Astrocyte (in vitro differentiated cells and primary cell): ENCODE measurements at regions not wholly inside any gene's neighbourhood (a gene's known extent, or its start where the extent isn't known, plus 50 kb on each side); places are given as distances from the start of the nearest gene placed in this dataset.
A peak's percentile ranks its signal among the peaks of the same experiment; 100 is the strongest.

ENCODE experiments used
- DNase-seq: peaks from one replicate; pipeline ENCODE4 v3.0.0-alpha.2; 2010; ENCODE audit warnings: low read depth
- FAIRE-seq: peaks from 2 replicates; lab custom pipeline; 2011; peaks lifted over from hg19 to GRCh38; lab: Jason Lieb, UNC
- H2AFZ ChIP-seq: 2 replicates; pipeline ENCODE4 v1.6.0; 2012; ENCODE audit warnings: low read depth, low read length, inconsistent platforms
- H3K27ac ChIP-seq: 2 replicates; pipeline ENCODE4 v1.5.1; 2011; ENCODE audit warnings: low read depth, low read length, inconsistent platforms
- H3K27me3 ChIP-seq: 2 replicates; pipeline ENCODE4 v1.6.0; 2011; ENCODE audit warnings: low read length, inconsistent platforms; ENCODE audit not compliant: insufficient read depth
- H3K36me3 ChIP-seq: 2 replicates; pipeline ENCODE4 v1.5.1; 2011; ENCODE audit warnings: low read length, inconsistent platforms; ENCODE audit not compliant: insufficient read depth
- H3K4me1 ChIP-seq: 2 replicates; pipeline ENCODE4 v1.5.1; 2011; ENCODE audit warnings: low read length, inconsistent platforms; ENCODE audit not compliant: insufficient read depth
- H3K4me2 ChIP-seq: 2 replicates; pipeline ENCODE4 v1.6.0; 2012; ENCODE audit warnings: low read length, inconsistent platforms
- H3K4me3 ChIP-seq: 2 replicates; pipeline ENCODE4 v1.5.1; 2011; ENCODE audit warnings: low read depth, mild to moderate bottlenecking, low read length, inconsistent platforms; ENCODE audit not compliant: insufficient read depth
- H3K79me2 ChIP-seq: 2 replicates; pipeline ENCODE4 v1.6.0; 2012; ENCODE audit warnings: mild to moderate bottlenecking, low read length, inconsistent platforms; ENCODE audit not compliant: insufficient read depth
- H3K9ac ChIP-seq: 2 replicates; pipeline ENCODE4 v1.6.0; 2012; ENCODE audit warnings: mild to moderate bottlenecking, low read length, inconsistent platforms
- H3K9me3 ChIP-seq: 2 replicates; pipeline ENCODE4 v1.5.1; 2012; ENCODE audit warnings: low read depth, mild to moderate bottlenecking, low read length, inconsistent platforms; ENCODE audit not compliant: insufficient read depth
- H4K20me1 ChIP-seq: 2 replicates; pipeline ENCODE4 v1.6.0; 2012; ENCODE audit warnings: low read length, inconsistent platforms; ENCODE audit not compliant: insufficient read depth
- H3K27ac Mint-ChIP-seq: one replicate; pipeline ENCODE4 v1.8.0; 2021; ENCODE audit warnings: mild to moderate bottlenecking, mixed read lengths; ENCODE audit not compliant: unreplicated experiment
- H3K27me3 Mint-ChIP-seq: one replicate; pipeline ENCODE4 v1.8.0; 2021; ENCODE audit warnings: low read depth, mixed read lengths; ENCODE audit not compliant: unreplicated experiment
- H3K36me3 Mint-ChIP-seq: one replicate; pipeline ENCODE4 v1.8.0; 2021; ENCODE audit warnings: low read depth, mixed read lengths; ENCODE audit not compliant: unreplicated experiment
- H3K4me1 Mint-ChIP-seq: one replicate; pipeline ENCODE4 v1.8.0; 2021; ENCODE audit warnings: low read depth, mixed read lengths; ENCODE audit not compliant: unreplicated experiment
- H3K4me3 Mint-ChIP-seq: one replicate; pipeline ENCODE4 v1.8.0; 2021; ENCODE audit warnings: mild to moderate bottlenecking, moderate library complexity, mixed read lengths; ENCODE audit not compliant: unreplicated experiment
- H3K9me3 Mint-ChIP-seq: one replicate; pipeline ENCODE4 v1.8.0; 2021; ENCODE audit warnings: mild to moderate bottlenecking, mixed read lengths; ENCODE audit not compliant: unreplicated experiment
- EZH2 ChIP-seq: IDR thresholded peaks from 2 replicates; pipeline ENCODE4 v1.6.1; 2012; ENCODE audit warnings: mild to moderate bottlenecking, low read length, inconsistent platforms; ENCODE audit not compliant: insufficient read depth
- TF ChIP-seq, protein P1 (sequence below): IDR thresholded peaks from 2 replicates; pipeline ENCODE4 v1.5.1; 2011; ENCODE audit warnings: low read depth, mild to moderate bottlenecking, inconsistent platforms, low read length, moderate library complexity; ENCODE audit not compliant: insufficient read depth

DNA sequence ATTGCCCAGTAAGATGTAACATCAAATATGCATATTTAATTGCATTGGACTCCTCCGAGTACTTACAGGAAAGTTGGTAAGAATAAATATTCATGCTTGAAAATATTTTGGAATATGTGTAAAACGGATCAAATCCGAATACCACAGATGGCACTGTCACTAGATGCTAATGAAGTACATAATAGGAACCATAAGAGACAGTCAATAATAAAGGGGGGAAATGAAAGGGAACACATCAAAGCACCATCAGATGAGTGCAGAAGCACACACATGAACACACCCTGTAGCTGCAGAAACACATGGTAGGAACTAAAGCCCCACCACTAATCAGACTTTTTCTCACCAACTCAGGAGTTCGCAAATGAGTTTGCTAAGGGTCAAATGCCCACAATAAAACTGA lies 52.2 kb upstream of the PAGE5 start:
- Histone ChIP-seq H3K4me1 (no peaks in the 10 kb centered on the region), H3K36me3 (no peaks in the 10 kb centered on the region), H3K4me3 (no peak overlapping the region), H3K9ac (no peak overlapping the region), H4K20me1 (no peaks in the 10 kb centered on the region), H3K27ac (no peak overlapping the region), H2AFZ (no peak overlapping the region), H3K9me3 (no peaks in the 10 kb centered on the region), H3K79me2 (no peaks in the 10 kb centered on the region), H3K4me2 (no peak overlapping the region), H3K27me3 (no peaks in the 10 kb centered on the region)
- Mint-ChIP-seq H3K27me3 (no peaks in the 10 kb centered on the region), H3K4me1 (no peaks in the 10 kb centered on the region), H3K36me3 (no peaks in the 10 kb centered on the region), H3K9me3 (peaks cover 3% of the 10 kb centered on the region), H3K27ac (no peak overlapping the region), H3K4me3 (no peak overlapping the region)
- TF ChIP-seq, protein P1, sequence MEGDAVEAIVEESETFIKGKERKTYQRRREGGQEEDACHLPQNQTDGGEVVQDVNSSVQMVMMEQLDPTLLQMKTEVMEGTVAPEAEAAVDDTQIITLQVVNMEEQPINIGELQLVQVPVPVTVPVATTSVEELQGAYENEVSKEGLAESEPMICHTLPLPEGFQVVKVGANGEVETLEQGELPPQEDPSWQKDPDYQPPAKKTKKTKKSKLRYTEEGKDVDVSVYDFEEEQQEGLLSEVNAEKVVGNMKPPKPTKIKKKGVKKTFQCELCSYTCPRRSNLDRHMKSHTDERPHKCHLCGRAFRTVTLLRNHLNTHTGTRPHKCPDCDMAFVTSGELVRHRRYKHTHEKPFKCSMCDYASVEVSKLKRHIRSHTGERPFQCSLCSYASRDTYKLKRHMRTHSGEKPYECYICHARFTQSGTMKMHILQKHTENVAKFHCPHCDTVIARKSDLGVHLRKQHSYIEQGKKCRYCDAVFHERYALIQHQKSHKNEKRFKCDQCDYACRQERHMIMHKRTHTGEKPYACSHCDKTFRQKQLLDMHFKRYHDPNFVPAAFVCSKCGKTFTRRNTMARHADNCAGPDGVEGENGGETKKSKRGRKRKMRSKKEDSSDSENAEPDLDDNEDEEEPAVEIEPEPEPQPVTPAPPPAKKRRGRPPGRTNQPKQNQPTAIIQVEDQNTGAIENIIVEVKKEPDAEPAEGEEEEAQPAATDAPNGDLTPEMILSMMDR = no peak
- no peak for TF ChIP-seq EZH2
- DNase-seq (no peak), FAIRE-seq (no peak)

DNA sequence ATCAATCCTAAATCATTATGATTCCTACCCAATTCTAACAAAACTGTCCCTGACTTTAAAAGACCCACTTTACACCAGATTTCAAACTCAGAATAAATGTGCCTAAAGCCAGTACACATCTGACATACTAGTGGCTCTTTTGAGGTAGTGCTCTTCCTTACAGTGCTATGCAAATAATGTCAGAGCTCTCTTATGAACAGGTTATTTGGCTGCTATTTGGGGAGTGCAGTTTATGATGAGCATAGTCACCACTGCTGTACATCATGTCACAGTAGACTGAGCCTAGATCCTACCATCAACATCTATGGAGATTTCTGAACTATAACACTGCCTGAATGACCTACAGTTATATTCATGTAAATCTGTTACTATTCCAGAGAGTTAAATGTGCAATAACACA lies 50.4 kb upstream of the PAGE5 start:
- H3K27ac ChIP-seq = no peak overlapping the region
- Mint-ChIP-seq H3K27ac (no peak overlapping the region), H3K36me3 (no peaks in the 10 kb centered on the region), H3K4me3 (no peak overlapping the region), H3K27me3 (no peaks in the 10 kb centered on the region), H3K4me1 (no peaks in the 10 kb centered on the region), H3K9me3 (peaks cover 3% of the 10 kb centered on the region)
- H2AFZ ChIP-seq = no peak overlapping the region
- no peak overlapping the region for H3K4me3 ChIP-seq
- H3K4me2 ChIP-seq = no peak overlapping the region
- no peaks in the 10 kb centered on the region for H3K4me1 ChIP-seq
- H3K79me2 ChIP-seq = no peaks in the 10 kb centered on the region
- DNase-seq (no peak), FAIRE-seq (peak; percentile 68)
- no peak for TF ChIP-seq EZH2
- TF ChIP-seq, protein P1 = no peak
- H3K36me3 ChIP-seq = no peaks in the 10 kb centered on the region
- H3K9me3 ChIP-seq = no peaks in the 10 kb centered on the region
- H3K9ac ChIP-seq = no peak overlapping the region
- no peaks in the 10 kb centered on the region for H3K27me3 ChIP-seq
- H4K20me1 ChIP-seq = no peaks in the 10 kb centered on the region
